Liver (tissue), 8 donors: ENCODE measurements at regions not wholly inside any gene's neighbourhood (a gene's known extent, or its start where the extent isn't known, plus 50 kb on each side); places are given as distances from the start of the nearest gene placed in this dataset.

Experiments used
- DNase-seq: peaks from one replicate; pipeline ENCODE4 v3.0.0-alpha.2; 2017; ENCODE audit warnings: low spot score
- H3K27ac ChIP-seq, 2 donors: one replicate each; pipeline ENCODE4 v1.7.0; 2013; ENCODE audit warnings: inconsistent platforms in 2 of 2, low read length in 2 of 2, control low read depth in 1 of 2, low read depth in 1 of 2, mild to moderate bottlenecking in 1 of 2
- H3K27me3 ChIP-seq, 4 donors: one replicate each; pipeline versions ENCODE4 v1.6.1 to v1.7.0; 2013; ENCODE audit warnings: low read length in 3 of 4, inconsistent platforms in 1 of 4, mild to moderate bottlenecking in 1 of 4, moderate library complexity in 1 of 4; ENCODE audit not compliant: control insufficient read depth in 4 of 4, insufficient read depth in 4 of 4
- H3K36me3 ChIP-seq, 4 donors: one replicate each; pipeline versions ENCODE4 v1.6.1 to v1.7.0; 2013; ENCODE audit warnings: low read length in 3 of 4, mild to moderate bottlenecking in 3 of 4, low read depth in 1 of 4, moderate library complexity in 1 of 4; ENCODE audit not compliant: control insufficient read depth in 4 of 4, insufficient read depth in 3 of 4
- H3K4me1 ChIP-seq, 4 donors: one replicate each; pipeline versions ENCODE4 v1.6.1 to v1.7.0; 2013; ENCODE audit warnings: low read length in 3 of 4, mild to moderate bottlenecking in 3 of 4, moderate library complexity in 1 of 4; ENCODE audit not compliant: control insufficient read depth in 4 of 4, insufficient read depth in 4 of 4
- H3K4me3 ChIP-seq, 3 donors: one replicate each; pipeline versions ENCODE4 v1.6.1 to v1.7.0; 2013; ENCODE audit warnings: low read length in 3 of 3, control low read depth in 1 of 3, low read depth in 1 of 3, mild to moderate bottlenecking in 1 of 3
- H3K9ac ChIP-seq, 2 donors: one replicate each; pipeline ENCODE4 v1.7.0; 2013; ENCODE audit warnings: low read length in 2 of 2, mild to moderate bottlenecking in 2 of 2, moderate library complexity in 2 of 2, control low read depth in 1 of 2, low read depth in 1 of 2
- H3K9me3 ChIP-seq, 4 donors: one replicate each; pipeline versions ENCODE4 v1.6.1 to v1.7.0; 2013; ENCODE audit warnings: low read length in 3 of 4; ENCODE audit not compliant: control insufficient read depth in 4 of 4
- ATF3 ChIP-seq: IDR thresholded peaks from 2 replicates; pipeline ENCODE4 v1.6.1; 2016; ENCODE audit warnings: antibody characterized with exemption
- CTCF ChIP-seq: fragments of 150-350 bp; IDR thresholded peaks from 2 replicates; pipeline ENCODE4 v1.5.1; 2017; ENCODE audit warnings: improper control_type of control experiment, low read depth, low read length; ENCODE audit not compliant: missing input control
- EGR1 ChIP-seq, 2 donors: IDR thresholded peaks; 2 replicates each; pipeline ENCODE4 v1.6.1; 2016 to 2018; ENCODE audit warnings: antibody characterized with exemption in 2 of 2, low read depth in 2 of 2
- FOXA1 ChIP-seq: IDR thresholded peaks from 2 replicates; pipeline ENCODE4 v1.6.1; 2016; ENCODE audit warnings: antibody characterized with exemption
- FOXA2 ChIP-seq: IDR thresholded peaks from 2 replicates; pipeline ENCODE4 v1.6.1; 2016; ENCODE audit warnings: antibody characterized with exemption
- GABPA ChIP-seq, 2 donors: IDR thresholded peaks in 1 of 2; conservative IDR thresholded peaks in 1 of 2; 2 replicates each; pipeline ENCODE4 v1.6.1; 2016; ENCODE audit warnings: antibody characterized with exemption in 2 of 2, mild to moderate bottlenecking in 1 of 2, moderate library complexity in 1 of 2
- HNF4A ChIP-seq, 2 donors: conservative IDR thresholded peaks; 2 replicates each; pipeline ENCODE4 v1.6.1; 2016; ENCODE audit warnings: antibody characterized with exemption in 2 of 2, mild to moderate bottlenecking in 2 of 2
- HNF4G ChIP-seq: IDR thresholded peaks from 2 replicates; pipeline ENCODE4 v1.6.1; 2016; ENCODE audit warnings: antibody characterized with exemption
- JUND ChIP-seq, 2 donors: IDR thresholded peaks; 2 replicates each; pipeline ENCODE4 v1.6.1; 2016; ENCODE audit warnings: antibody characterized with exemption in 2 of 2
- MAX ChIP-seq: IDR thresholded peaks from 2 replicates; pipeline ENCODE4 v1.6.1; 2016; ENCODE audit warnings: antibody characterized with exemption
- RAD21 ChIP-seq, 2 donors: IDR thresholded peaks; 2 replicates each; pipeline ENCODE4 v1.6.1; 2016; ENCODE audit warnings: antibody characterized with exemption in 2 of 2, mild to moderate bottlenecking in 2 of 2
- REST ChIP-seq: IDR thresholded peaks from 2 replicates; pipeline ENCODE4 v1.6.1; 2016; ENCODE audit warnings: antibody characterized with exemption, mild to moderate bottlenecking
- RXRA ChIP-seq, 2 donors: IDR thresholded peaks; 2 replicates each; pipeline ENCODE4 v1.6.1; 2017 to 2018; ENCODE audit warnings: antibody characterized with exemption in 2 of 2, mild to moderate bottlenecking in 1 of 2
- SP1 ChIP-seq: IDR thresholded peaks from 2 replicates; pipeline ENCODE4 v1.6.1; 2018; ENCODE audit warnings: antibody characterized with exemption, mild to moderate bottlenecking
- TAF1 ChIP-seq: conservative IDR thresholded peaks from 2 replicates; pipeline ENCODE4 v1.6.1; 2016; ENCODE audit warnings: antibody characterized with exemption, mild to moderate bottlenecking
- YY1 ChIP-seq: IDR thresholded peaks from 2 replicates; pipeline ENCODE4 v1.6.1; 2016; ENCODE audit warnings: antibody characterized with exemption, mild to moderate bottlenecking
- ZBTB33 ChIP-seq: IDR thresholded peaks from 2 replicates; pipeline ENCODE4 v1.6.1; 2016; ENCODE audit warnings: antibody characterized with exemption
- WGBS: extraction: QIAGEN DNeasy Blood & Tissue Kit; methylation state at CpG from one replicate; pipeline ENCODE4 v1.1.7; 2013; 5-methylcytosine and 5-hydroxymethylcytosine counted together
- donor health status: healthy.
- donor health status: healthy.
- donor health status: healthy.
- donor health status: healthy.
- donor health status: healthy.

GRCh38 chr3:20742903-20743552, 557.0 kb upstream of the SGO1 start:
- no peak overlapping the region for H3K27ac ChIP-seq
- no peak for DNase-seq
- 62% methylated on average over 2 of the region's 2 CpGs for WGBS

GRCh38 chr3:20741381-20741780, 555.4 kb upstream of the SGO1 start:
- H3K9ac ChIP-seq = no peak overlapping the region
- no peak overlapping the region for H3K4me3 ChIP-seq
- no peaks in the 10 kb centered on the region for H3K9me3 ChIP-seq
- H3K36me3 ChIP-seq = no peaks in the 10 kb centered on the region
- no peak overlapping the region for H3K27ac ChIP-seq
- H3K4me1 ChIP-seq = no peaks in the 10 kb centered on the region
- DNase-seq = no peak
- no peaks in the 10 kb centered on the region for H3K27me3 ChIP-seq
- TF ChIP-seq YY1 = no peak
- no peak for TF ChIP-seq REST
- TF ChIP-seq HNF4A (conservative IDR thresholded peaks at IDR 0.05) = no peak
- TF ChIP-seq JUND (IDR thresholded peaks at IDR 0.05) = no peak
- TF ChIP-seq RAD21 (IDR thresholded peaks at IDR 0.05) = no peak
- no peak for TF ChIP-seq EGR1 (IDR thresholded peaks at IDR 0.05; ENCODE audit: low read depth in 2 of 2)
- no peak for TF ChIP-seq FOXA2
- TF ChIP-seq TAF1 = no peak
- no peak for TF ChIP-seq RXRA (IDR thresholded peaks at IDR 0.05)
- TF ChIP-seq FOXA1 = no peak
- TF ChIP-seq ZBTB33 = no peak
- TF ChIP-seq ATF3 = no peak
- no peak for TF ChIP-seq HNF4G
- no peak for TF ChIP-seq SP1

More at GRCh38 chr3:20742903-20743552, 557.0 kb upstream of the SGO1 start:
- Histone ChIP-seq H3K9me3 (no peaks in the 10 kb centered on the region), H3K36me3 (no peaks in the 10 kb centered on the region), H3K4me1 (no peaks in the 10 kb centered on the region), H3K4me3 (no peak overlapping the region), H3K27me3 (no peaks in the 10 kb centered on the region), H3K9ac (no peak overlapping the region)
- TF ChIP-seq FOXA2 (no peak), HNF4G (no peak), JUND (IDR thresholded peaks at IDR 0.05) (no peak), GABPA (IDR thresholded peaks at IDR 0.05 in 1 of 2, conservative IDR thresholded peaks at IDR 0.05 in 1 of 2) (no peak), RAD21 (IDR thresholded peaks at IDR 0.05) (no peak), ZBTB33 (no peak), FOXA1 (no peak), CTCF (no peak), MAX (no peak)
